ENCODE measurements at regions not wholly inside any gene's neighbourhood (a gene's known extent, or its start where the extent isn't known, plus 50 kb on each side); places are given as distances from the start of the nearest gene placed in this dataset.

- H3K4me3 Mint-ChIP-seq = no peak overlapping the region
Measured at GRCh38 chr14:53391631-53392285, 238.6 kb upstream of the DDHD1 start.

GRCh38 chr14:53391156-53391555, 238.0 kb upstream of the DDHD1 start:
- no peaks in the 10 kb centered on the region for H3K4me1 Mint-ChIP-seq
- H3K27me3 Mint-ChIP-seq = no peaks in the 10 kb centered on the region
- H3K9me3 Mint-ChIP-seq = peaks cover 11% of the 10 kb centered on the region
- DNase-seq = no peak
- intact Hi-C loops (cut with micrococcal nuclease) = no loop called here
- no peak overlapping the region for H3K4me3 Mint-ChIP-seq
- H3K36me3 Mint-ChIP-seq (ENCODE audit: low read depth) = peaks cover 2% of the 10 kb centered on the region
- H3K27ac Mint-ChIP-seq = no peak overlapping the region

More at GRCh38 chr14:53391631-53392285, 238.6 kb upstream of the DDHD1 start:
- Mint-ChIP-seq H3K27me3 (no peaks in the 10 kb centered on the region), H3K9me3 (peaks cover 17% of the 10 kb centered on the region), H3K36me3 (ENCODE audit: low read depth) (peaks cover 2% of the 10 kb centered on the region), H3K27ac (no peak overlapping the region), H3K4me1 (no peaks in the 10 kb centered on the region)
- DNase-seq = no peak
- intact Hi-C loops (cut with micrococcal nuclease) = no loop called here

GRCh38 chr14:53390008-53390407, 236.9 kb upstream of the DDHD1 start:
- no peaks in the 10 kb centered on the region for H3K27me3 Mint-ChIP-seq
- DNase-seq = no peak

GRCh38 chr14:53389202-53389601, 236.1 kb upstream of the DDHD1 start:
- no peaks in the 10 kb centered on the region for H3K4me1 Mint-ChIP-seq
- peaks cover 2% of the 10 kb centered on the region for H3K9me3 Mint-ChIP-seq
- H3K36me3 Mint-ChIP-seq (ENCODE audit: low read depth) = peaks cover under 1% of the 10 kb centered on the region
- no peak for DNase-seq
- intact Hi-C loops (cut with micrococcal nuclease) = no loop called here
- no peaks in the 10 kb centered on the region for H3K27me3 Mint-ChIP-seq
- H3K4me3 Mint-ChIP-seq = no peak overlapping the region
- no peak overlapping the region for H3K27ac Mint-ChIP-seq

More at GRCh38 chr14:53390008-53390407, 236.9 kb upstream of the DDHD1 start:
- Mint-ChIP-seq H3K36me3 (ENCODE audit: low read depth) (peaks cover 2% of the 10 kb centered on the region), H3K9me3 (peaks cover 8% of the 10 kb centered on the region), H3K27ac (no peak overlapping the region), H3K4me3 (no peak overlapping the region), H3K4me1 (no peaks in the 10 kb centered on the region)
- intact Hi-C loops (cut with micrococcal nuclease) = no loop called here

- Mint-ChIP-seq H3K4me1 (no peaks in the 10 kb centered on the region), H3K4me3 (no peak overlapping the region), H3K36me3 (ENCODE audit: low read depth) (no peaks in the 10 kb centered on the region), H3K27ac (no peak overlapping the region), H3K27me3 (no peaks in the 10 kb centered on the region), H3K9me3 (no peaks in the 10 kb centered on the region)
- no peak for DNase-seq
- intact Hi-C loops (cut with micrococcal nuclease) = no loop called here
Measured at GRCh38 chr14:53386362-53386761, 233.2 kb upstream of the DDHD1 start.

- no peaks in the 10 kb centered on the region for H3K4me1 Mint-ChIP-seq
- H3K4me3 Mint-ChIP-seq = no peak overlapping the region
- no peak overlapping the region for H3K27ac Mint-ChIP-seq
- intact Hi-C loops (cut with micrococcal nuclease) = no loop called here
- no peaks in the 10 kb centered on the region for H3K36me3 Mint-ChIP-seq (ENCODE audit: low read depth)
- no peak for DNase-seq
- H3K27me3 Mint-ChIP-seq = no peaks in the 10 kb centered on the region
- no peaks in the 10 kb centered on the region for H3K9me3 Mint-ChIP-seq
Measured at GRCh38 chr14:53384536-53384935, 231.4 kb upstream of the DDHD1 start.

- intact Hi-C loops (cut with micrococcal nuclease) = no loop called here
Measured at GRCh38 chr14:53384073-53384472, 230.9 kb upstream of the DDHD1 start.

GRCh38 chr14:53381895-53382294, 228.8 kb upstream of the DDHD1 start:
- no peaks in the 10 kb centered on the region for H3K9me3 Mint-ChIP-seq

More at GRCh38 chr14:53384073-53384472, 230.9 kb upstream of the DDHD1 start:
- DNase-seq = no peak
- no peaks in the 10 kb centered on the region for H3K9me3 Mint-ChIP-seq
- H3K36me3 Mint-ChIP-seq (ENCODE audit: low read depth) = no peaks in the 10 kb centered on the region
- H3K4me3 Mint-ChIP-seq = no peak overlapping the region
- no peaks in the 10 kb centered on the region for H3K27me3 Mint-ChIP-seq
- no peak overlapping the region for H3K27ac Mint-ChIP-seq
- no peaks in the 10 kb centered on the region for H3K4me1 Mint-ChIP-seq

GRCh38 chr14:53380867-53381225, 227.7 kb upstream of the DDHD1 start:
- Mint-ChIP-seq H3K4me1 (no peaks in the 10 kb centered on the region), H3K4me3 (no peak overlapping the region), H3K36me3 (ENCODE audit: low read depth) (no peaks in the 10 kb centered on the region), H3K9me3 (no peaks in the 10 kb centered on the region), H3K27me3 (no peaks in the 10 kb centered on the region), H3K27ac (no peak overlapping the region)
- intact Hi-C loops (cut with micrococcal nuclease) = no loop called here
- no peak for DNase-seq

More at GRCh38 chr14:53381895-53382294, 228.8 kb upstream of the DDHD1 start:
- no peaks in the 10 kb centered on the region for H3K27me3 Mint-ChIP-seq
- no peak for DNase-seq
- no peak overlapping the region for H3K27ac Mint-ChIP-seq
- H3K4me3 Mint-ChIP-seq = no peak overlapping the region
- intact Hi-C loops (cut with micrococcal nuclease) = no loop called here
- no peaks in the 10 kb centered on the region for H3K4me1 Mint-ChIP-seq
- H3K36me3 Mint-ChIP-seq (ENCODE audit: low read depth) = no peaks in the 10 kb centered on the region

GRCh38 chr14:53380052-53380866, 227.1 kb upstream of the DDHD1 start:
- no peaks in the 10 kb centered on the region for H3K9me3 Mint-ChIP-seq
- H3K36me3 Mint-ChIP-seq (ENCODE audit: low read depth) = no peaks in the 10 kb centered on the region
- H3K27ac Mint-ChIP-seq = no peak overlapping the region
- DNase-seq = no peak
- no peaks in the 10 kb centered on the region for H3K27me3 Mint-ChIP-seq
- no peak overlapping the region for H3K4me3 Mint-ChIP-seq
- H3K4me1 Mint-ChIP-seq = no peaks in the 10 kb centered on the region
- intact Hi-C loops (cut with micrococcal nuclease) = no loop called here

- intact Hi-C loops (cut with micrococcal nuclease) = no loop called here
- H3K27ac Mint-ChIP-seq = no peak overlapping the region
- no peaks in the 10 kb centered on the region for H3K4me1 Mint-ChIP-seq
- H3K36me3 Mint-ChIP-seq (ENCODE audit: low read depth) = no peaks in the 10 kb centered on the region
- no peaks in the 10 kb centered on the region for H3K27me3 Mint-ChIP-seq
- no peak for DNase-seq
- no peaks in the 10 kb centered on the region for H3K9me3 Mint-ChIP-seq
- no peak overlapping the region for H3K4me3 Mint-ChIP-seq
Measured at GRCh38 chr14:53378142-53378541, 225.0 kb upstream of the DDHD1 start.

- Mint-ChIP-seq H3K4me3 (no peak overlapping the region), H3K27ac (no peak overlapping the region), H3K9me3 (no peaks in the 10 kb centered on the region), H3K4me1 (no peaks in the 10 kb centered on the region), H3K36me3 (ENCODE audit: low read depth) (no peaks in the 10 kb centered on the region), H3K27me3 (no peaks in the 10 kb centered on the region)
- intact Hi-C loops (cut with micrococcal nuclease) = no loop called here
- DNase-seq = no peak
Measured at GRCh38 chr14:53376064-53376463, 222.9 kb upstream of the DDHD1 start.

- H3K27me3 Mint-ChIP-seq = no peaks in the 10 kb centered on the region
- intact Hi-C loops (cut with micrococcal nuclease) = no loop called here
- H3K4me1 Mint-ChIP-seq = no peaks in the 10 kb centered on the region
- no peak for DNase-seq
- H3K4me3 Mint-ChIP-seq = no peak overlapping the region
- H3K27ac Mint-ChIP-seq = no peak overlapping the region
- peaks cover 4% of the 10 kb centered on the region for H3K9me3 Mint-ChIP-seq
- no peaks in the 10 kb centered on the region for H3K36me3 Mint-ChIP-seq (ENCODE audit: low read depth)
Measured at GRCh38 chr14:53375599-53375998, 222.5 kb upstream of the DDHD1 start.

- Mint-ChIP-seq H3K36me3 (ENCODE audit: low read depth) (no peaks in the 10 kb centered on the region), H3K27me3 (no peaks in the 10 kb centered on the region), H3K27ac (no peak overlapping the region), H3K9me3 (peaks cover 7% of the 10 kb centered on the region), H3K4me1 (no peaks in the 10 kb centered on the region), H3K4me3 (no peak overlapping the region)
- DNase-seq = no peak
- intact Hi-C loops (cut with micrococcal nuclease) = no loop called here
Measured at GRCh38 chr14:53368711-53369201, 215.6 kb upstream of the DDHD1 start.
